Body of pancreas (tissue), 4 donors: ENCODE measurements at regions not wholly inside any gene's neighbourhood (a gene's known extent, or its start where the extent isn't known, plus 50 kb on each side); places are given as distances from the start of the nearest gene placed in this dataset.

ENCODE experiments used
- CTCF ChIP-seq, 7 experiments: fragments of 450-650 bp in 4 of 7; fragments of 200-600 bp in 3 of 7; sonication (generic) in 3 of 7; IDR thresholded peaks; one replicate each; pipeline ENCODE4 v1.5.1; 2016 to 2019; ENCODE audit warnings: antibody characterized with exemption in 7 of 7
- POLR2A ChIP-seq, 3 donors: fragments of 450-650 bp; IDR thresholded peaks; one replicate each; pipeline ENCODE4 v1.6.1; 2016; ENCODE audit warnings: antibody characterized with exemption in 3 of 3, mild to moderate bottlenecking in 2 of 3

- TF ChIP-seq CTCF (IDR thresholded peaks at IDR 0.05) (no peak), POLR2A (IDR thresholded peaks at IDR 0.05) (no peak)
These were observed 98.3 kb upstream of the RUNX1 start for GRCh38 chr21:35147439-35147838.
